Mammary epithelial cell (primary cell): ENCODE measurements at regions not wholly inside any gene's neighbourhood (a gene's known extent, or its start where the extent isn't known, plus 50 kb on each side); places are given as distances from the start of the nearest gene placed in this dataset.

Experiments used
- EZH2 ChIP-seq: IDR thresholded peaks from 2 replicates; pipeline ENCODE4 v1.6.1; 2012; ENCODE audit warnings: low read length, inconsistent platforms, borderline replicate concordance
- TF ChIP-seq, protein P1 (sequence below), 2 donors: IDR thresholded peaks in 1 of 2; conservative IDR thresholded peaks in 1 of 2; 2 replicates each; pipeline ENCODE4 v1.5.1; 2011 to 2012; ENCODE audit warnings: inconsistent platforms in 2 of 2, low read length in 2 of 2, mild to moderate bottlenecking in 2 of 2, control low read depth in 1 of 2, low read depth in 1 of 2; ENCODE audit not compliant: insufficient read depth in 1 of 2; ENCODE audit errors: extremely low read depth in 1 of 2

DNA sequence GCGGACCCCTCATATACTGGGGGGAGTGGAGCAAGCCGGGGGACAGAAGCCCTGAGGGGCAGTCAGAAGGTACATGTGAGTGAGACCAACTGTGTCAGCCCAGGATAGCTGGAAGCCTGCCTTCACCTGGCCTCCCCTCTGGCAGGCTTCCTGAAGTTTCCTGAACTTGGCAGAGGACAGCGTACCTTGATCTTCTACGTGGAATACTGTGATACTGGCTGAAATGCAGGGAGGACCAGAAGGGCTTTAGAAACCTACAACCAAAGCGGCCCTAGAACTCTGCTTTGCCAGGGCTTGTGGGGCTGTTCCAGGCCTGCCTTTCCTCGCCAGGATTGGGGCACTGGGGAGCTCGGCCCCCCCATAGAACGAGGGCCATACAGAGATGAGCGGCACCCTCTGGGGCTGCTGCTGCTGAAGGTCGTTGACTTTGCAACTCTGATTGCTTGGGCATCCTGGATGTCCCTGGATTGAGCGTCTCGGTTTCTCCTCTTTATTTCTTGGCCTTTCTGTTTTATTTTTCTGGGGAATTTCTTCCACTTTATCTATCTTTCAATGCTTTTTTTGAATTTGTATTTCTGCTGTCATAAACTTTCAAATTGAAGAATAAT, 66.5 kb downstream of the SLC25A47 start:
- TF ChIP-seq EZH2: no peak
- TF ChIP-seq, protein P1, sequence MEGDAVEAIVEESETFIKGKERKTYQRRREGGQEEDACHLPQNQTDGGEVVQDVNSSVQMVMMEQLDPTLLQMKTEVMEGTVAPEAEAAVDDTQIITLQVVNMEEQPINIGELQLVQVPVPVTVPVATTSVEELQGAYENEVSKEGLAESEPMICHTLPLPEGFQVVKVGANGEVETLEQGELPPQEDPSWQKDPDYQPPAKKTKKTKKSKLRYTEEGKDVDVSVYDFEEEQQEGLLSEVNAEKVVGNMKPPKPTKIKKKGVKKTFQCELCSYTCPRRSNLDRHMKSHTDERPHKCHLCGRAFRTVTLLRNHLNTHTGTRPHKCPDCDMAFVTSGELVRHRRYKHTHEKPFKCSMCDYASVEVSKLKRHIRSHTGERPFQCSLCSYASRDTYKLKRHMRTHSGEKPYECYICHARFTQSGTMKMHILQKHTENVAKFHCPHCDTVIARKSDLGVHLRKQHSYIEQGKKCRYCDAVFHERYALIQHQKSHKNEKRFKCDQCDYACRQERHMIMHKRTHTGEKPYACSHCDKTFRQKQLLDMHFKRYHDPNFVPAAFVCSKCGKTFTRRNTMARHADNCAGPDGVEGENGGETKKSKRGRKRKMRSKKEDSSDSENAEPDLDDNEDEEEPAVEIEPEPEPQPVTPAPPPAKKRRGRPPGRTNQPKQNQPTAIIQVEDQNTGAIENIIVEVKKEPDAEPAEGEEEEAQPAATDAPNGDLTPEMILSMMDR (conservative IDR thresholded peaks at IDR 0.05 in 1 of 2, IDR thresholded peaks at IDR 0.05 in 1 of 2; ENCODE audit: extremely low read depth in 1 of 2, insufficient read depth in 1 of 2, low read depth in 1 of 2, low read length in 2 of 2): no peak
